Esophagus squamous epithelium (tissue), 5 donors: ENCODE measurements at regions not wholly inside any gene's neighbourhood (a gene's known extent, or its start where the extent isn't known, plus 50 kb on each side); places are given as distances from the start of the nearest gene placed in this dataset.
A peak's percentile ranks its signal among the peaks of the same experiment; 100 is the strongest.

Experiments
- DNase-seq: peaks from one replicate; lab custom pipeline; 2025; lab: John Stamatoyannopoulos, UW
- H3K27ac ChIP-seq, 4 donors: fragments of 200-600 bp; sonication (generic); one replicate each; pipeline ENCODE4 v1.5.1; 2016 to 2019; ENCODE audit warnings: mild to moderate bottlenecking in 1 of 4
- H3K27me3 ChIP-seq, 4 donors: fragments of 200-600 bp; sonication (generic); 1 replicate in 3 of 4; 2 replicates in 1 of 4; pipeline versions ENCODE4 v1.5.1 to v1.6.0; 2017 to 2021; ENCODE audit warnings: antibody characterized with exemption in 1 of 4
- H3K36me3 ChIP-seq, 3 donors: fragments of 200-600 bp; sonication (generic); one replicate each; pipeline ENCODE4 v1.5.1; 2016 to 2019
- H3K4me1 ChIP-seq, 3 donors: fragments of 200-600 bp; sonication (generic); one replicate each; pipeline ENCODE4 v1.5.1; 2017 to 2019
- H3K4me3 ChIP-seq, 4 donors: fragments of 200-600 bp; sonication (generic); 1 replicate in 3 of 4; 2 replicates in 1 of 4; pipeline ENCODE4 v1.5.1; 2016 to 2019; ENCODE audit warnings: mild to moderate bottlenecking in 2 of 4, moderate library complexity in 1 of 4
- H3K9me3 ChIP-seq, 3 donors: fragments of 200-600 bp; sonication (generic); one replicate each; pipeline ENCODE4 v1.5.1; 2016 to 2019
- CTCF ChIP-seq, 6 experiments: fragments of 450-650 bp in 4 of 6; fragments of 200-600 bp in 2 of 6; sonication (generic) in 2 of 6; IDR thresholded peaks; one replicate each; pipeline ENCODE4 v1.5.1; 2016 to 2019; ENCODE audit warnings: antibody characterized with exemption in 6 of 6, mild to moderate bottlenecking in 4 of 6, moderate library complexity in 4 of 6
- POLR2A ChIP-seq, 4 donors: fragments of 450-650 bp; IDR thresholded peaks; one replicate each; pipeline ENCODE4 v1.6.1; 2017; ENCODE audit warnings: antibody characterized with exemption in 4 of 4, mild to moderate bottlenecking in 4 of 4, moderate library complexity in 3 of 4
- WGBS, 2 donors: methylation state at CpG; one replicate each; pipeline ENCODE4 v1.1.5; 2018; 5-methylcytosine and 5-hydroxymethylcytosine counted together
- intact Hi-C: fragments of 100-400 bp; cut with DNase I; formaldehyde crosslinking; loops from one replicate; pipeline ENCODE4 v1.15.0; 2022
- donor health status: DM: yes; HTN: yes; CAD: no.

DNA sequence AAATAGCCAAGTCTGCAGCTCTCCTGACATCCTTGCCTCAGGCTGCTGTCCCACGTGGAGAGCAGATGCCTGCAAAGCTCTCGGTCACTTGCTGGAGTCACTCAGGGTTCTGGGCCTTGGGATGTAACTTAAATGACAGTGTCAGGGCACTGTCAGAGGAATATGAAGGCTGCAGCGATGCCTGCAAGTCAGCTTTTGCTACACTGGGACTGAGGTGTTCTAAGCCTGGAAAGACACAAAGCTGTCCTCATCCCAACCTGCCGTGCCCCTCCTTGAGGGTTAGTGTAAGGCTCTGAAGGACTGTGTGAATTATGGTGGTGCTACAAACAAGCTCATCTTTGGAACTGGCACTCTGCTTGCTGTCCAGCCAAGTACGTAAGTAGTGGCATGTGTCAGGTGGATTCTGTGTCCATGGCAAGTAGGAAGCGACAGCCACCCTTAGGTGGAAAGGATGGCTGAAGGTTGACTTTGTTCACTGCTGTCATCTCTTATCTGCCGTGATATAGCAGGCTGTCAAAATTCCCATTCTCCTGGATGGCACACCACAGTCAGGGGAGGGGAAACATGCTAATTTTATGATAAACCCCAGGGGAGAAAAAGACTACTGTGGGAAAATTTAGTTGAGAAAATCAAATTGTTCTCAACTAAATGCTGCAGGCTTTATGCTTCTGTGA lies 79.9 kb downstream of the DAD1 start:
- no peak for TF ChIP-seq CTCF (IDR thresholded peaks at IDR 0.05)
- no peak for TF ChIP-seq POLR2A (IDR thresholded peaks at IDR 0.05)
- H3K9me3 ChIP-seq: no peaks in the 10 kb centered on the region
- H3K4me1 ChIP-seq: peaks cover 6 to 41% (median 26%) of the 10 kb centered on the region in 3 donors
- 77 to 79% methylated on average over 5 to 7 of the region's 7 CpGs for WGBS, 2 donors
- intact Hi-C loops: no loop called here
- H3K27me3 ChIP-seq: peaks cover 0 to 20% (median 0%) of the 10 kb centered on the region in 4 donors
- no peak for DNase-seq
- peak overlapping the region in 1 of 4 donors; percentile 48 for H3K27ac ChIP-seq
- no peak overlapping the region for H3K4me3 ChIP-seq
- H3K36me3 ChIP-seq: no peaks in the 10 kb centered on the region

DNA sequence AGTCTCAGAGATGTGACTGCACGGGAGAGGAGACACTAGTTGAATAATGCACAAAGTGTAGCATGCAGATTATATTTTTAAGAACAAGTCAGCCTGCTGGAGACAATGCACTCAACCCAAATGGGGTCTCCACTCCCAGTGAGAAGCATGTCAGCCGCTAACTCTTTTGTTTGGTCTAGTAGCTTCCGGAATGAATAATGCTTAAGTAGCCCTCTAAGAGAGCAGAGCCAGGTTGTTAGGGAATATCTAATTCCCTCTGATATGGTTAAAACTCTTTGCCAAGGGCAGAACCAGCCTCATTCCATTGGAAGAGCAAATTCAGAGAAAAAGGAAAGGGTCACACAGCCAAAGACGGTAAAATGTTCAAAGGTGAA lies 80.4 kb downstream of the DAD1 start:
- peak overlapping the region in 1 of 4 donors; percentile 48 for H3K27ac ChIP-seq
- no peak overlapping the region for H3K4me3 ChIP-seq
- intact Hi-C loops: no loop called here
- H3K9me3 ChIP-seq: no peaks in the 10 kb centered on the region
- WGBS, 2 donors: 63 to 91% methylated on average over 4 of the region's 4 CpGs
- DNase-seq: no peak
- H3K27me3 ChIP-seq: peaks cover 0 to 24% (median 0%) of the 10 kb centered on the region in 4 donors
- H3K36me3 ChIP-seq: no peaks in the 10 kb centered on the region
- no peak for TF ChIP-seq POLR2A (IDR thresholded peaks at IDR 0.05)
- no peak for TF ChIP-seq CTCF (IDR thresholded peaks at IDR 0.05)
- H3K4me1 ChIP-seq: peaks cover 5 to 39% (median 22%) of the 10 kb centered on the region in 3 donors

DNA sequence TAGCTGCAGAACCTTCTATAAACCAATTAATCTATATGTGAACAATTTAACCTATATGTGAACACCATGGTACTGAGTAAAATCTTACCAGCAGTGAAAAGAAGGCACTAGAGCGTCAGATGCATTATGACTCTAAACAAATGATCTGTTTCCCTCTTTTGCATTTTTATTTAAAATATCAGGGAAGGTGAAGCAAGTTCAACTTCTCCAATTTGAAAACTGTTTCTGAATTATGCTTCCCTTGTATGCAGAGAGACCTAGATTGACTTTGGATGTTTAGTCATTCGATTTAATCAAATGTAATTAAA lies 80.9 kb downstream of the DAD1 start:
- no peak for DNase-seq
- no peaks in the 10 kb centered on the region for H3K36me3 ChIP-seq
- TF ChIP-seq CTCF (IDR thresholded peaks at IDR 0.05): no peak
- no peak for TF ChIP-seq POLR2A (IDR thresholded peaks at IDR 0.05)
- intact Hi-C loops: no loop called here
- H3K9me3 ChIP-seq: no peaks in the 10 kb centered on the region
- no peak overlapping the region for H3K4me3 ChIP-seq
- WGBS, 2 donors: 86 to 89% methylated on average over 2 of the region's 2 CpGs
- H3K27ac ChIP-seq: no peak overlapping the region
- peaks cover 0 to 39% (median 16%) of the 10 kb centered on the region in 3 donors for H3K4me1 ChIP-seq
- peaks cover 0 to 24% (median 0%) of the 10 kb centered on the region in 4 donors for H3K27me3 ChIP-seq

- Histone ChIP-seq H3K36me3 (no peaks in the 10 kb centered on the region), H3K27ac (peak overlapping the region in 1 of 4 donors; percentile 19), H3K4me1 (peaks cover 0 to 39% (median 13%) of the 10 kb centered on the region in 3 donors), H3K9me3 (no peaks in the 10 kb centered on the region), H3K4me3 (no peak overlapping the region), H3K27me3 (peaks cover 0 to 24% (median 0%) of the 10 kb centered on the region in 4 donors)
- intact Hi-C loops: no loop called here
- 54 to 55% methylated on average over 2 of the region's 2 CpGs for WGBS, 2 donors
- DNase-seq: no peak
- TF ChIP-seq POLR2A (IDR thresholded peaks at IDR 0.05) (peak in 1 of 4 donors; percentile 7), CTCF (IDR thresholded peaks at IDR 0.05) (no peak)
Observed at GRCh38 chr14:22506778-22507351, 82.2 kb downstream of the DAD1 start.

DNA sequence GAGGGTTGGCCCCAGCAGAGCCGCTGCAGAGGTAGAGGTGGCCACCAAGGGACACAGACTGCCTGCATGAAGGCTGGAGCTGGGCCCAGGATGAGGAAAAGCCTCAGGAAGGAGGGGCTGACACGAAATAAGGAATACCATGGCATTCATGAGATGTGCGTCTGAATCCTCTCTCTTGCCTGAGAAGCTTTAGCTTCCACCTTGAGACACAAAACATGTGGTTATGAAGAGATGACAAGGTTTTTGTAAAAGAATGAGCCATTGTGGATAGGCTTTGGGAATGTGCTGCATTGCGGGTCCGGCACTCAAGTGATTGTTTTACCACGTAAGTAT lies 82.7 kb downstream of the DAD1 start:
- Histone ChIP-seq H3K9me3 (no peaks in the 10 kb centered on the region), H3K27ac (peak overlapping the region in 1 of 4 donors; percentile 20), H3K27me3 (peaks cover 0 to 25% (median 0%) of the 10 kb centered on the region in 4 donors), H3K36me3 (no peaks in the 10 kb centered on the region), H3K4me3 (no peak overlapping the region), H3K4me1 (peaks cover 0 to 43% (median 18%) of the 10 kb centered on the region in 3 donors)
- DNase-seq: no peak
- 83% methylated on average over 5 of the region's 6 CpGs for WGBS, 2 donors
- TF ChIP-seq CTCF (IDR thresholded peaks at IDR 0.05) (no peak), POLR2A (IDR thresholded peaks at IDR 0.05) (no peak)
- intact Hi-C loops: no loop called here
